GM19455 (cell line): ENCODE measurements at regions not wholly inside any gene's neighbourhood (a gene's known extent, or its start where the extent isn't known, plus 50 kb on each side); places are given as distances from the start of the nearest gene placed in this dataset.

Experiments
- ATAC-seq: cut with Tn5 transposase; IDR thresholded peaks from one replicate; pipeline ENCODE4 v1.9.1; 2021; ENCODE audit not compliant: unreplicated experiment

DNA sequence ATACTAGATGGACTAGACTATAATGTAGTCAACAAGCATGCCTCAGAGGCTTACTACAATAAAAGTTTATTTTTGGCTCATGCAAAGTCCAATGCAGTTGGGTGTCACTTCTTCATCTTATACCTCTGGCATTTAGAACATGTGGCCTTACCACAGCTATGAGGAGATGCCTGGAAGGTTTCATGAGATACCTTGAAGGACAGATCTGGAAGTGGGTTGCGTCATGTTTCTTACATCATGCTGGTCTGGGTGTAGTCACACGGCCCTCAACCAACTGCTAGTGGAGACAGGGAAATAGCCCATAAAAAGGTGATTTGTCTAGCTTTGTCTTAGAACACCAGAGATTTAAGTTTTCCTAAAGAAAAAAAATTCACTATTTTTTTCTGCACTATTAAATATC is 91.7 kb upstream of the MMADHC start:
- ATAC-seq: no peak

- ATAC-seq: no peak
Observed at GRCh38 chr2:149677416-149677815, 89.8 kb upstream of the MMADHC start.

- no peak for ATAC-seq
Observed at GRCh38 chr2:149670086-149670485, 82.5 kb upstream of the MMADHC start.

DNA sequence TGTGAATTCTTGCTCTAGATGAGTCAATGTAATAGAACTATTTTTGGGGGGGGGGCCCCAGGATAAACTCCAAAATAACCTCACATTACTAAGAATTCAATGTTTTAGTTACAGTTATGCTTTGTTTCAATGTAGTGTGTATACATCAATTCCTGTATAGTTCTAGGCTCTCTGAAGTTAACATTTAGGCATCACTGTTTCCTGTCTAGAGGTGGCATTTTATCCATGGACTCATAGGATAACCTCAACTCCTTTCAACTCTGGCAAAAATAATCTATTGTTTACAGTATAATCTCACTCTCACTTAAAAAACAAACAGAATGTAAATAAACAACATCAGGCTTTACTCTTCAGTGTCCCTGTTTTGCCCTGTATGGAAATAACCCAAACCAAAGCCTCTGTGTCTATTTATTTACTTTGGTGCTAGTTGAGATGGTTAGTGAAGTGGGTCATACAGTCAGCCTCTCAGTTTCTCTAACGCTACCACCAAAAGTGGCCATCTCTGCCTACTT is 79.3 kb upstream of the MMADHC start:
- no peak for ATAC-seq

GRCh38 chr2:149664896-149665295 is 77.3 kb upstream of the MMADHC start:
- no peak for ATAC-seq

DNA sequence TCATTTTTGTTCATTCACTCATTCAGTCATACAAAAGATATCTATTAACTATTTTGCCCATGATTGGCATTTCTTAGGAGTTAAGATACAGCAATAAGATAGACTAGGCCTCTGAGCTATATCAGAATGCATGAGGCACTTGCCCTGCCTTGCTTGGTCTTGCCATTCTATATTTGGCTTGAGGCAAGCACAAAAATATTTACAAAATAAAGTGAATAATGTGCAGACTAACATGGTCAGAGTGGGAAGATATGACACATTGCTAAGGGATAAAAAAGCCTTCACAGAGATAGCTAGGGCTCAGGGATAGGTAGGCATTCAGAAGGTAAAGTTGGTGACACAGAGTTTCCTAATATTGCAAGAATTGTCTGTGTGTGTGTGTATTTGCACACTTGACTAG is 75.0 kb upstream of the MMADHC start:
- no peak for ATAC-seq

GRCh38 chr2:149661844-149662243 is 74.3 kb upstream of the MMADHC start:
- ATAC-seq: no peak

- ATAC-seq: no peak
Observed at GRCh38 chr2:149658553-149658952, 71.0 kb upstream of the MMADHC start.

- no peak for ATAC-seq
Observed at GRCh38 chr2:149657401-149658040, 69.9 kb upstream of the MMADHC start.

DNA sequence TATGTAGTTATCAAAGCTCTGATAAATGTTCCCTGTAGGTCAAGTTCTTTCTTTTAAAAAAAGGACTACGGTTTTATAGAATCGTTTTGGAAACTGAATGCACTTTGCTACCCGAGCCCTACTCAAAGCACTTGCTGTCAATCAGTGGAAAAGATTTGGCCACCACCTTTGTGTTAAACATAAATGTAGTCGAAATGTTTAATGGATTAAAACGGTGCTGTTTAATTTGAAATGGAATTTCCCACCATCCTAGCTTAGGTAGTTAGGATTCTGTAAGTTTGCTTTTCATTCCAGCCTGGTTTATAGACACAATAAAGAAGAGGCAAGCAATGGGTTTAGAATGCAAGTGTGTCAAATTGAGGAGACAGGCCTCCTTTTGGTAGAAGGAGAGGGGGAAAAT is 69.4 kb upstream of the MMADHC start:
- ATAC-seq: no peak

GRCh38 chr2:149653831-149654445 is 66.4 kb upstream of the MMADHC start:
- ATAC-seq: no peak

DNA sequence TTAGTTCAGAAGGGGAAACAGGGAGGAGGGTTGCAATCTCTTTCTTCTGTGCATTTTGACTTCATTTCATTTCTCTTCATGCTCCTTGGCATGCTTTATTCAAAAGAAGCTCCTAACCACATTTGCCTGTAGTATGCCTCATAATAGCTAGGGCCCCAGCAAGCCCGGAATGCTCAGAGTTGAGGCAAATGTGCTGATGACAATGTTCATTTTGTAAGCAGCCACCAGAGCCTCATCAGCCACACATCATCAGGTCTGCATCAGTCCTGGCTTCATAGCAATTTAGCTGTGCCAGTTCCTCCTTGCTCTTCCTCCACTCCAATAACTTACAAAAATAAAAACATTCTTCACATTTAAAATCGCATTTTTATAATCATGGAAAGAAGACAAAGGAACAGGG is 65.4 kb upstream of the MMADHC start:
- ATAC-seq: no peak

GRCh38 chr2:149652526-149652925 is 65.0 kb upstream of the MMADHC start:
- no peak for ATAC-seq

DNA sequence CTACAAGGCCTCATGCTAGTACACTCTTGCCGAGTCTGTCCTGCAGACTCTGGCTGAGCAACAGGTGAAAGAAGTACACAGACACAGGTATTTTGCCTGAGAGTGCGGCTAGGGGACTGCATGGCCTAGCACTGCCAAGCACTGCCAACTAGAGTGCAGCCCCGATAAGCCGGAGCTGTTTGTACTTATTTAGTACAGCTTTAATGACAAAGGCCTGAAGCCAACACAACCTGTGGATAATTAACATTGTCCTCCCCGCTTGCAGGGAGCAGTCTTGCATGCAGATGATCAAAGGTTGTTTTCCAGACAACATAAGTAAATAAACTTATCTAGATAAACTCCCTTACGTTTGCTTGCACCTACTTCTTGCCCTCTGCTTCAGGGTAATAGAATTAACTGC is 63.7 kb upstream of the MMADHC start:
- no peak for ATAC-seq

DNA sequence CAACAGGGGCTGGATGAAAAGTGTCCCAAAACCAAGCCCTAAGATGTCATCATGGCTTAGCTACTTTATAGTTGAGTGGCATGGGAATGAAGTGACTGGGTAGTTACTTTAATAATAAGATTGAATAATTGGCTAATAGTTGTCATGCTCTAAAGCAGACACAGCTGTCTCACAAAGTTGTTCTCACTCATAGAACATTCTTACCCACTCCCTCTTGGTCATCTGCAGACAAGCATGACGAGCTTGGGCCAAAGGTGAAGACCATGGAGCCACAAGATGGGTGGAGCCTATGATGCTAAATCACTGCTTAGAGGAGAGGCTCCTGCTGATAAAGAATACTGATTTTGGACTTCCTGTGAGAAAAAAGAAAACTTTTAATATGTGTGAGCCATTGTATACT is 62.4 kb upstream of the MMADHC start:
- ATAC-seq: no peak

DNA sequence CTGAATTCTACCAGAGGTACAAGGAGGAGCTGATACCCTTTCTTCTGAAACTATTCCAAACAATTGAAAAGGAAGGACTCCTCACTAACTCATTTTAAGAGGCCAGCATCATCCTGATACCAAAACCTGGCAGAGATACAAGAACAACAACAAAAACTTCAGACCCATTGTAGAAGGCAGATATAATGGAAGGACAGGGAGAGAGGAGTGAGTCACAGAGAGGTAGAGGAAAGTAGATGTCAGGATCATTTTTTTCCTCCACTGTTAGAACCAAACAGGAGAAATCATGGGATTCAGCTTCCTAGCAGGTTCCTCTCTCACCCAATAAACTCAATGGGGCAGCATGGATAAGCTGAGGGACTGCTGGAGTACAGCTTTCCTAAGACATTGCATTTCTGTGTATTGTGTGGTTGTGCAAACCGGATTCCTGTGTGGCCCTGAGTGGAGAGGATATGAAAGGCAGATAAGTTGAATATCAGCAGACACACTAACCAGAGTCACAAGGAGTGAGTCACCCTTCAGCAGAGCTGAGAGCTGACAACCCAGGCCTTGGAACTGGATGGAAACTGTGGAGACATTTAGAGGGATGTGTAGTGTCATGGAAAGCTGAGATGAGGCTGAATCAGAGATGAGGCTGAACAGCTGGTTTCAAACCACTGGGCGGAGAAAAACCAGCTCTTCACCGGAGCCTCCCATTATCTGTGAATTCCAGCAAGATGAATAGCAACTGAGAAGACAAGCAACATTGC is 60.9 kb upstream of the MMADHC start:
- no peak for ATAC-seq

DNA sequence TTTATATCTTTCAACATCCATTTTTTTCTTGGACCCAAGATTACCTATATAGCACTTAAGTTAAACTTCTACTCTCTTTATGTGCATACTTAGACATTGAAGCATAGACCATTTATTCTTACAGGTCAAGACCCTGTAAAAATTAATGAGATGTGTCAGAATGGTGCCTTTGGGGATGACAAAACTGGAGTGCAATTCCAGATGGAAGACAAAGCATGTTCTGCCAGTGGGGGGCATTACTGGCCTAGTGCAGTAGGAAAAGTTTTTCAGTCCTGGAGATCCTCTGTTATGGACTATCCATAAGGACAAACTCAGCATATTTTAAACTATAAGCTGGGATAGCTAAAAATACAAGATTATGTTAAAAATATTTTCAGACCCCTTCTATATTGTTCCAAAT is 57.8 kb upstream of the MMADHC start:
- ATAC-seq: no peak
